ENCODE measurements at regions not wholly inside any gene's neighbourhood (a gene's known extent, or its start where the extent isn't known, plus 50 kb on each side); places are given as distances from the start of the nearest gene placed in this dataset.

DNA sequence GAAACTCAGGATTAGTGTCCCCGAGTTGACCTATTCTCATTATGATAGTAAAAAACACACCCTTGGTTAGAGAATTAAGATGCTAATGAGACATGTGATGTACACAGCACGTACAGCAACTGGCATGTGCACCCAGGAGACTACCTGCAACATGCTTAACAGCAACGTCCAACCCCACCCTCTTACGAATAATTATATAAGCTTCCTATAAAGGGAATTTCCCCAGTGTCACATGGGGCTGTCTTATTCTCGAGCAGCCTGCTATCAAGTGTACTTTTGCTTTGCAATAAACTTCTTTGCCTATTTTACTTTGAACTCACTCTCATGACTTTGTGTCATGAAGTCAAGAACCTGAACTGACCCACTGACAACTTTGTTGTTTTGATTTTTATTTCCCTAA lies 62.4 kb upstream of the PMFBP1 start:
- no peak for DNase-seq (ENCODE audit: low read depth)
- TF ChIP-seq, protein P1, sequence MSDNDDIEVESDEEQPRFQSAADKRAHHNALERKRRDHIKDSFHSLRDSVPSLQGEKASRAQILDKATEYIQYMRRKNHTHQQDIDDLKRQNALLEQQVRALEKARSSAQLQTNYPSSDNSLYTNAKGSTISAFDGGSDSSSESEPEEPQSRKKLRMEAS (IDR thresholded peaks at IDR 0.05; ENCODE audit: low read depth, low read length) = no peak
- TF ChIP-seq, protein P2, sequence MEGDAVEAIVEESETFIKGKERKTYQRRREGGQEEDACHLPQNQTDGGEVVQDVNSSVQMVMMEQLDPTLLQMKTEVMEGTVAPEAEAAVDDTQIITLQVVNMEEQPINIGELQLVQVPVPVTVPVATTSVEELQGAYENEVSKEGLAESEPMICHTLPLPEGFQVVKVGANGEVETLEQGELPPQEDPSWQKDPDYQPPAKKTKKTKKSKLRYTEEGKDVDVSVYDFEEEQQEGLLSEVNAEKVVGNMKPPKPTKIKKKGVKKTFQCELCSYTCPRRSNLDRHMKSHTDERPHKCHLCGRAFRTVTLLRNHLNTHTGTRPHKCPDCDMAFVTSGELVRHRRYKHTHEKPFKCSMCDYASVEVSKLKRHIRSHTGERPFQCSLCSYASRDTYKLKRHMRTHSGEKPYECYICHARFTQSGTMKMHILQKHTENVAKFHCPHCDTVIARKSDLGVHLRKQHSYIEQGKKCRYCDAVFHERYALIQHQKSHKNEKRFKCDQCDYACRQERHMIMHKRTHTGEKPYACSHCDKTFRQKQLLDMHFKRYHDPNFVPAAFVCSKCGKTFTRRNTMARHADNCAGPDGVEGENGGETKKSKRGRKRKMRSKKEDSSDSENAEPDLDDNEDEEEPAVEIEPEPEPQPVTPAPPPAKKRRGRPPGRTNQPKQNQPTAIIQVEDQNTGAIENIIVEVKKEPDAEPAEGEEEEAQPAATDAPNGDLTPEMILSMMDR (IDR thresholded peaks at IDR 0.05; ENCODE audit: low read depth, low read length) = no peak
- no peak for TF ChIP-seq POLR2A (IDR thresholded peaks at IDR 0.05; ENCODE audit: extremely low read depth, insufficient read length)
- TF ChIP-seq MYC (IDR thresholded peaks at IDR 0.05; ENCODE audit: low read depth, low read length) = no peak
- H3K4me3 ChIP-seq (ENCODE audit: low read depth, low read length) = no peak overlapping the region

DNA sequence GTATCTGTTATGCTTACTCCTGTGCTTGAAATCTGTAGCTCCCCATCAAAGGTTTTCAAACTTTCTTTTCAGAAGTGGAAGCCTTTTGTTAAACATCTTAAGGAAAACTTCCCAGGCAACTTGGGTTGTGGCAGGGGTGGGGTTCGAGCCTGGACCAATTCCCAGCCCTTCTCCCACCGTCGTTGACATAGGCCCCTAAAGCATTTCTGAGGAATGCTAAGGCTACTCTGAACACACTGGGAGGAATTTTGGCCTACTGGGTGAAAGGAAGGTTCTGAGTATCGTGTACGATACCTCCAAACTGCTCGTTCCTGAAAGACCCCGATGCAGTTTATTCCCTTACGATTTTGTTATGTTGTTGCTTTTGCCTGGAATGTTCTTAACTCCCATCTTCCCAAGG lies 56.1 kb upstream of the PMFBP1 start:
- DNase-seq (ENCODE audit: low read depth) = no peak
- H3K4me3 ChIP-seq (ENCODE audit: low read depth, low read length) = no peak overlapping the region
- no peak for TF ChIP-seq POLR2A (IDR thresholded peaks at IDR 0.05; ENCODE audit: extremely low read depth, insufficient read length)
- TF ChIP-seq, protein P1 (IDR thresholded peaks at IDR 0.05; ENCODE audit: low read depth, low read length) = no peak

DNA sequence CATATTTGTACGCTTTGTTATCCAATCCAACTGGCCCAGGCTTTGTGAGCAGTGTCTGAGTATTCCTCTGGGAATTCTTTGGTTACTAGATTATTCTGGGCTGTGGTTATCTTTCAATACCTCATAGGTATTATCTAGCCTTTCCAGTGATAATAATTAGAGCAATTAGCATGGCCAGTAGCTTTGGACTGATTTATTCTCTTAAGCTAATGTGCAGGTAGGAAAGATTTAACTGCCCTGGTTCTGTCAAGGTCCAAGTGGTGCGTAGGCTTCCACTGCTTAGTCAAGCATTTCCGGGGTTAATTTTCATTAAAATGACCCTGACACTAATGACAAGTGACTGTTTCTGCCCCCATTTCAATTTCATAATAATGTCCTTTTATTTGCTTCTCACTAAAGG lies 54.2 kb upstream of the PMFBP1 start:
- no peak overlapping the region for H3K4me3 ChIP-seq (ENCODE audit: low read depth, low read length)
- no peak for DNase-seq (ENCODE audit: low read depth)
- no peak for TF ChIP-seq POLR2A (IDR thresholded peaks at IDR 0.05; ENCODE audit: extremely low read depth, insufficient read length)
- no peak for TF ChIP-seq MYC (IDR thresholded peaks at IDR 0.05; ENCODE audit: low read depth, low read length)
- TF ChIP-seq, protein P1 (IDR thresholded peaks at IDR 0.05; ENCODE audit: low read depth, low read length) = no peak
- TF ChIP-seq, protein P2 (IDR thresholded peaks at IDR 0.05; ENCODE audit: low read depth, low read length) = no peak

DNA sequence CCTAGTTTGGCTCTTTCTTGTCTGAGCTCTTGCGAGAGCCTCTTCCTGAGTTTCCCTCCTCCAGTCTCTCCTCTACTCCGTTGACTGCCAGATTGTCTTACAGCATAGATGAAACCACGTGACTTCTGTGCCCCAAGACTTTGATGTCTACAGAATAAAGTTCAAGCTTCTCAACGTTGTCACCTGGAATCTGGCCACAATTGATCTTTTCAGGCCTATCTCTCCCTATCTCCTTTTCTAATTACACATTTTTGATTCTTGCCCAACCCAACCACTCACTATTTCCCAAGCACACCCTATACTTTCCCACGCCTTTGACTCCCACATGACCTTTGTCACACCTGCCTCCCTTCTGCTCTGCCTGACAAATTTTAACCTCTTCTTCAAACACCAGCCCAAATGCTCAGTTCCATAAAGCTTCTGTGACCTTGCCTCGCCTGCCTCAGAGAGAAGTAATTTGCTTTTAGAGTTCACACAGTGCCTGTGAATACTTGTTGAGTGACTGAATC lies 52.4 kb upstream of the PMFBP1 start:
- TF ChIP-seq MYC (IDR thresholded peaks at IDR 0.05; ENCODE audit: low read depth, low read length) = no peak
- TF ChIP-seq, protein P1 (IDR thresholded peaks at IDR 0.05; ENCODE audit: low read depth, low read length) = no peak
- TF ChIP-seq, protein P2 (IDR thresholded peaks at IDR 0.05; ENCODE audit: low read depth, low read length) = no peak
- TF ChIP-seq POLR2A (IDR thresholded peaks at IDR 0.05; ENCODE audit: extremely low read depth, insufficient read length) = no peak
- H3K4me3 ChIP-seq (ENCODE audit: low read depth, low read length) = no peak overlapping the region
- no peak for DNase-seq (ENCODE audit: low read depth)

DNA sequence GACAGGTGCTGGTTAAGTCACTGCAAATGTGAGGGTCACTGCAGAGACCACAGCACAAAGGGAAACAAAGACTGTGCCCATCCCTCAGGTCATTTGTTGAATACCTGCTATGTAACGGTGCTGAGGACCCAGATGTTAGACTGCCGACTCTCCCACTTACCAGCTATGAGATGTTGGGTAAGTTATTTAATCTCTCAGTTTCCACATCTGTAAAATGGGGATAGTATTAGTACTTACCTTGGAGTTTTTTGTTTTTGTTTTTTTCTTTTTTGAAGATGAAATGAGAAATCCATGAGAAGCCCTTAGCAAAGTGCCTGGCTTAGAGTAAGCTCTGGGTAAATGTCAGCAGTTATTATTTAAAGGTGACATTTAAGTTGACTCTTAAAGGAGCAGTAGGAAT lies 50.5 kb upstream of the PMFBP1 start:
- DNase-seq (ENCODE audit: low read depth) = no peak
- TF ChIP-seq, protein P1 (IDR thresholded peaks at IDR 0.05; ENCODE audit: low read depth, low read length) = no peak
- TF ChIP-seq MYC (IDR thresholded peaks at IDR 0.05; ENCODE audit: low read depth, low read length) = no peak
- no peak for TF ChIP-seq POLR2A (IDR thresholded peaks at IDR 0.05; ENCODE audit: extremely low read depth, insufficient read length)
- TF ChIP-seq, protein P2 (IDR thresholded peaks at IDR 0.05; ENCODE audit: low read depth, low read length) = no peak

More for the DNA sequence above, 50.5 kb upstream of the PMFBP1 start:
- H3K4me3 ChIP-seq (ENCODE audit: low read depth, low read length) = no peak overlapping the region
